Fibroblast of skin of scalp (primary cell): ENCODE measurements at regions not wholly inside any gene's neighbourhood (a gene's known extent, or its start where the extent isn't known, plus 50 kb on each side); places are given as distances from the start of the nearest gene placed in this dataset.

Source experiments
- DNase-seq: peaks from one replicate; pipeline ENCODE4 v3.0.0-alpha.2; 2013

- DNase-seq = no peak
These were observed 500.8 kb upstream of the ANKRD30A start for GRCh38 chr10:36624551-36625100.

GRCh38 chr10:36621346-36621745, 504.1 kb upstream of the ANKRD30A start:
- DNase-seq = no peak

DNA sequence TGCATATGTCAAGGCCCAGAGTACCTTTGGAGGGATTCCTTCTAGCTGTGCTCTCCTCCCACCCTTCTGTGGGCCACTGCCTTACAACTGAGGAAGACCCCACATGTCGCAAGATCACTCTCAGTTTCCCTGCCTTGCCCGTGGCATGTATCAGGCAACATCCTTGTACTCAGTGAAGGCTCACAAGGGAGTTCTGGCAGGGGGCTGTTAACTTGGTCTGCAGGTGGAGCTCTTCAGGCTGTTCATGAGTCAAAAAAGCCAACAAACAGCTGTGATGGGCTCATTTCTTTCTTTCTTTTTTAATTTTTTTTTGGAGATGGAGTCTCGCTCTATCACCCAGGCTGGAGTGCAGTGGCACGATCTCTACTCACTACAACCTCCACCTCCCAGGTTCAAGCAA, 513.0 kb upstream of the ANKRD30A start:
- DNase-seq = no peak

- DNase-seq = no peak
These were observed 516.5 kb upstream of the ANKRD30A start for GRCh38 chr10:36608866-36609265.

GRCh38 chr10:36608251-36608650, 517.1 kb upstream of the ANKRD30A start:
- peak; percentile 78 for DNase-seq

DNA sequence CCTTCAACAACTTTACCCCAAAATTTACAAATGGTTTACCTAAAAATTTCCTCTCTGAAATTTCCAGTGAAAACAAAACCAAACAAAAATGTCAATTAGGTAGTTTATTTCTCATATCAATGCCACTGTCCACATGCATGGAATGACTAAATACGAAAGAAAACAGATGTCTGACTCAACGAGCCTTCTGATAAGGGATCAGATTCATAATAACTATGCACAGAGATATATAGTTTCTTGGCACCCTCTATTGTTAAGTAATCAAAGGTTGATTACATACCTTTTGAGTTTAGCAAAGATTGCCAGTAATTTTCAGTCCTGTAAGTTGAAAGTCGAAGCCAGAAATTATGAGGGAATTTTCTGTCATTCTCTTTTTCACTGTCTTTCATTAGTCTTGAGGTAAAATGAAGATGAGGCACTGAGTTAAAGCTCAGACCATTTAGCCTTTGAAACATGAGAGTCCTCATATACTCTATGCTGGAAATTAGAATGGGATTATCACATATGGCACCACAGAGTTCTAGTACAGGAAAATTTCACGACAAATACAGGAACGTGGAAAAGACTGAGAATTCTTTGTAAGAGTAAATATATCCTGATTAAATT, 519.1 kb upstream of the ANKRD30A start:
- DNase-seq = no peak

- DNase-seq = no peak
These were observed 521.1 kb upstream of the ANKRD30A start for GRCh38 chr10:36604316-36604715.

GRCh38 chr10:36603688-36604087, 521.7 kb upstream of the ANKRD30A start:
- DNase-seq = no peak

DNA sequence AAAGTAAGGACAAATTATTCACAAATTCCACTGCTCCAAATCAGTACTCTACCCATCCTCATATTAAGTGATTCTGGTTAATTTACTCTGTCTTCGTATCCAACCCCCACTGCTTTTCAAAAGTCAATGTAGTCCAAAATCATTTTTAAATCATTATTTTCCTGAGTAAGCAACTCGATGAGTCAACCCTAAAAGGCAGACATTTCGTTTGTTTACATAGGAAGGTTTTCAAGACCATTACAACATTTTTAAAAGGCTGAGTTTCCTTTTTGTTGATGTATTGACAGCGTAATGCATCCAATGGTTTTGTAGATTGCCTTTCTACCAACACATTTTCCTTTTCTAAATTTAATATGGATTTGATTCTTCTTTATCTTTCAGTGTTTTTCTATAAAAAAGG, 523.0 kb upstream of the ANKRD30A start:
- peak; percentile 33 for DNase-seq

DNA sequence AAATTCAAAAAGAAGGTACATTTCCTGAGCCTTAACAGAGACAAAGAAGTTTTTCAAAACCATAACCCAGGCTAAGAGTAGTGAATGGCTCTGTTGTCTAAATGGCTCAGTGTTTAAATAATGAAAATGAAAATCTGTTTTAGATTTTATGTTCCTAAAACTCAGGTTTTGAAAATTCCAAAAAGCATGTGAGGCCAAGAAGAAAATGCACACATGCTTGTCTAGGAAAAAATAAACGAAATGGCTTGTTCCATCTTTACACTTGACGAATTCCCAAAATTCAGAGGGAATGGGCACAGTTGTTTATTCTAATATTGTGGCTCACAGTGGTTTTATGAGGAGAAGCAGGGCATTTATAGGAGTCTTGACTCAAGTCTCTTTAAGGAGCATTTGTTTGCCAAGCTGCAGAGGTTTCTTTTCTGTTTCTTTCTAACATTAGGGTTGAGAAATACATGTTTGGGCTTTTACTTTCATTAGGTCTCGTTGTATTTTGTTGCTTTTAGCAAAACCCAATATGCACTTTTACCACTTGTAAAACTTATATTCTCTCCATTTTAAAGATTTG, 527.6 kb upstream of the ANKRD30A start:
- DNase-seq = no peak

DNA sequence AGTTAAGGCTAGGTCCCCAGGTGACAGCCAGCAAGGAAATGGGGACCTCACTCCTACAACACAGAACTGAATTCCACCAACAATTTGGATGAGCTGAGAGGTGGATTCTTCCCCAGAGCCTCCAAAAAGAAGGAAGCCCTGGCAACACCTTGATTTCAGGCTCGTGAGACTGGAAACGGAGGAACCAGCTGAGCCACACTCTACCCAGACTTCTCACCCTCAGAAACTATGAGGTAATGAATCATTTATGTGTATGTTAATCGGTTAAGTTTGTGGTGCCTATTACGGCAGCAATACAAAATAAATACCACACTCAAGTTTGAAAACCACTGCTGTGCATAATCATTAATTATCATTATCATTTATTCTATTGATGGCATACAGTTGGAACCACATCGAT, 532.4 kb upstream of the ANKRD30A start:
- no peak for DNase-seq

DNA sequence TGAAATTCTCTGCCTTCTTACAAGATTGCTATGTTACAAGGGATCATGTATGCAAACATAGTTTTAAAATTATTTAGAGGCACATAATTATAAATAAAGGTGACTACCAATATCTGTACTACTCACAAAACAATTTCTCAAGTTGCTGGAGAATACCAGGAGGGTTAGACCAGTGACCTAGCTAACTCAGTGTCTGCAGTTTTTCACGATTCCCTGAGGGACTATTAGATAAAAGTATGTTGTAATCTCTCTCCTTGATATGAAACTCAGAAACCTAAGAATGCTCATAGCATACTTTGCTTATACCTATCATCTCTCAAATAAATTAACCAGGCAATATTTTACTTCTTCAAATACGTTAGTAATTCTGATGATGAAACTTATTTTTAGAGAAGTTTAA, 534.0 kb upstream of the ANKRD30A start:
- no peak for DNase-seq

DNA sequence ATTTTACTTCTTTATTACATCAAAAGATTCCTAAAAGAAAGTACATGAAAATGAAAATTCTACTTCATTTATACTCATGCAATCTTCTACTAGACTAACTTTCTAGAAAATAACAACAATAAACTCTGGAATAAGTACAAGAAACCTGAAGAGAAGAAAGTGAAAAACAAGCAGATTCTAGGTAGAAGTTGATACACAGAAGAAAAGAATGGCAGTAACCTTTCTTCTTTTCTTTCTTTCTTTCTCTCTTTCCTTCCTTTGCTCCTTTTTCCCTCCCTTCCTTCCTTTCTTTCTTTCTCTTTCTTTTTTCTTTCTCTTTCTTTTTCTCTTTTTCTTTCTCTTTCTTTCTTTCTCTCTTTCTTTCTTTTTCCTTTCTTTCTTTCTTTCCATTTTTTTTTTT, 541.7 kb upstream of the ANKRD30A start:
- DNase-seq = no peak

- no peak for DNase-seq
These were observed 544.2 kb upstream of the ANKRD30A start for GRCh38 chr10:36581237-36581636.

- DNase-seq = peak; percentile 58
These were observed 547.1 kb upstream of the ANKRD30A start for GRCh38 chr10:36578306-36578705.

DNA sequence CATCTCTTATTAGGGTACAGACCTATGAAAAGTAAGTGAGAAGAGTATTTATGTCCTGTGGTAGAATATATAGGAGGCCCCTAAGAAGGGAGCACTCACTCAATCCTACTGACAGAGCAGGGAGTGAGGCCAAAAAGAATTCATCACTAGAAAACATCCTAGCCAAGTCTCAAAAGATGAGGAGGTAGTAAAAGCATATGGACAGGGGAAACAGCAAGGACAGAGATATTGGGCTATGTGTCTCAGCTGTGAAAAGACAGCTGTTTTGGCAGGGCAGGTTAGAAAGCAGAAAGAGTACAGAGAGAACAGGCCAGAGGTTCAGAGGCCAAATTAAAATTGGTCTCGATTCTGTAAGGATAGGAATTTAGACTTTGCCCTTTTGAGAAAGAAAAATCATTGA, 548.3 kb upstream of the ANKRD30A start:
- DNase-seq = no peak

- peak; percentile 59 for DNase-seq
These were observed 551.2 kb upstream of the ANKRD30A start for GRCh38 chr10:36574207-36574606.

GRCh38 chr10:36573246-36573645, 552.2 kb upstream of the ANKRD30A start:
- DNase-seq = no peak

- DNase-seq = no peak
These were observed 561.0 kb upstream of the ANKRD30A start for GRCh38 chr10:36564433-36564832.

- no peak for DNase-seq
These were observed 565.7 kb upstream of the ANKRD30A start for GRCh38 chr10:36559412-36560400.

DNA sequence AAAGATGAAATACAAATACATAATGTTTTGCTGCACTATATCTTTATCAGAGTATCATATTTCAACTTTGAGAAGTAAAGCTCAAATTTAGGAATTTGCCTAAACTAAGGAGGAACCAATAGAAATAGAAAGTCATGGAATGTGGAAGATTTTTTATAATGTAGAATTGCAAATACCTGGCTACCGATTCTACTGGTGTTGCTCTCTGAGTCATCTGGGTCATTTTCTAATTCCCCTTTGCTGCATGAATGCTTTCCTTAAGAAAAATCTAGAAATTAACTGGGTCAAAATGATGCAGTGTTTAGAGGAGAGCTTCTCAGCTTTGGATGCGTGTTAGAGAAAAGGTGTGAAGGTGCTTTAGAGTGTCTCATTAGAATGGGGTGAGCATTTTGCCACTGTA, 568.9 kb upstream of the ANKRD30A start:
- DNase-seq = no peak

GRCh38 chr10:36555036-36555435, 570.4 kb upstream of the ANKRD30A start:
- no peak for DNase-seq

DNA sequence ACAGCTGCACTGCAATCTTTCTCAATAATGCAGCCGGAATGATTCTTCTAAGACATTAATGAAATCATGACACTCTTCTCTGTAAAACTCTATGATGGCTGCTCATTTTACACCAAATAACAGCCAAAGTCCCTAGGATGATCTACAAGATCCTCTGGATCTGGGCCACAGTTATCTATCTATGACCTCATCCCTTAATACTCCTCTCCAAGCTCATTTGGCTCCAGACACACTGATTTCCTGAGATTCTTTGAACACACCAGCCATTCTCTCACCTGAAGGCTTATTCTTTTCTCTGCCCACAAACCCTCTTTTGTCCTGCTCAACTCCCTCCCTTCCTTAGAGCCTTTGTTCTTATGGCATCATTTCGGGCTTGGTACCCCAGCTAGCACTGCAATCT, 577.4 kb upstream of the ANKRD30A start:
- DNase-seq = no peak
